ENCODE measurements at regions not wholly inside any gene's neighbourhood (a gene's known extent, or its start where the extent isn't known, plus 50 kb on each side); places are given as distances from the start of the nearest gene placed in this dataset.

GRCh38 chr17:79428988-79429387 is 181.9 kb downstream of the RBFOX3 start:
- no peak overlapping the region for H3K27ac Mint-ChIP-seq
- no peaks in the 10 kb centered on the region for H3K36me3 Mint-ChIP-seq (ENCODE audit: insufficient read depth)
- H3K27me3 Mint-ChIP-seq = peaks cover 48 to 76% of the 10 kb centered on the region in 2 donors
- DNase-seq (no peak), ATAC-seq (replicated peaks) (no peak)
- H3K4me3 Mint-ChIP-seq = no peak overlapping the region
- H3K4me1 Mint-ChIP-seq (ENCODE audit: low read depth in 2 of 2) = no peaks in the 10 kb centered on the region
- H3K9me3 Mint-ChIP-seq = no peaks in the 10 kb centered on the region

GRCh38 chr17:79427621-79428539 is 183.0 kb downstream of the RBFOX3 start:
- peaks cover 52 to 76% of the 10 kb centered on the region in 2 donors for H3K27me3 Mint-ChIP-seq
- no peak for ATAC-seq (replicated peaks)
- no peaks in the 10 kb centered on the region for H3K9me3 Mint-ChIP-seq
- DNase-seq = no peak
- no peaks in the 10 kb centered on the region for H3K4me1 Mint-ChIP-seq (ENCODE audit: low read depth in 2 of 2)
- no peaks in the 10 kb centered on the region for H3K36me3 Mint-ChIP-seq (ENCODE audit: insufficient read depth)
- H3K27ac Mint-ChIP-seq = no peak overlapping the region
- H3K4me3 Mint-ChIP-seq = no peak overlapping the region

GRCh38 chr17:79425686-79426085 is 185.2 kb downstream of the RBFOX3 start:
- ATAC-seq (replicated peaks) (no peak), DNase-seq (no peak)
- Mint-ChIP-seq H3K27ac (no peak overlapping the region), H3K4me3 (no peak overlapping the region), H3K36me3 (ENCODE audit: insufficient read depth) (no peaks in the 10 kb centered on the region), H3K9me3 (no peaks in the 10 kb centered on the region), H3K4me1 (ENCODE audit: low read depth in 2 of 2) (no peaks in the 10 kb centered on the region), H3K27me3 (peaks cover 52 to 74% of the 10 kb centered on the region in 2 donors)

GRCh38 chr17:79424471-79425185 is 186.2 kb downstream of the RBFOX3 start:
- Mint-ChIP-seq H3K27ac (no peak overlapping the region), H3K9me3 (no peaks in the 10 kb centered on the region), H3K27me3 (peaks cover 52 to 76% of the 10 kb centered on the region in 2 donors), H3K36me3 (ENCODE audit: insufficient read depth) (no peaks in the 10 kb centered on the region), H3K4me3 (no peak overlapping the region), H3K4me1 (ENCODE audit: low read depth in 2 of 2) (no peaks in the 10 kb centered on the region)
- ATAC-seq (replicated peaks) (no peak), DNase-seq (no peak)

- H3K27ac Mint-ChIP-seq = no peak overlapping the region
- no peak overlapping the region for H3K4me3 Mint-ChIP-seq
- no peaks in the 10 kb centered on the region for H3K9me3 Mint-ChIP-seq
- no peak for ATAC-seq (replicated peaks)
- H3K4me1 Mint-ChIP-seq (ENCODE audit: low read depth in 2 of 2) = no peaks in the 10 kb centered on the region
- no peak for DNase-seq
- H3K36me3 Mint-ChIP-seq (ENCODE audit: insufficient read depth) = no peaks in the 10 kb centered on the region
- H3K27me3 Mint-ChIP-seq = peaks cover 46 to 76% of the 10 kb centered on the region in 2 donors
These were observed 186.9 kb downstream of the RBFOX3 start for GRCh38 chr17:79423811-79424465.

GRCh38 chr17:79422236-79422635 is 188.6 kb downstream of the RBFOX3 start:
- DNase-seq = no peak
- no peaks in the 10 kb centered on the region for H3K4me1 Mint-ChIP-seq (ENCODE audit: low read depth in 2 of 2)
- no peak overlapping the region for H3K4me3 Mint-ChIP-seq
- H3K27ac Mint-ChIP-seq = no peak overlapping the region
- no peaks in the 10 kb centered on the region for H3K9me3 Mint-ChIP-seq
- H3K27me3 Mint-ChIP-seq = peaks cover 40 to 75% of the 10 kb centered on the region in 2 donors
- H3K36me3 Mint-ChIP-seq (ENCODE audit: insufficient read depth) = no peaks in the 10 kb centered on the region
- no peak for ATAC-seq (replicated peaks)

- H3K36me3 Mint-ChIP-seq (ENCODE audit: insufficient read depth) = no peaks in the 10 kb centered on the region
- H3K4me1 Mint-ChIP-seq (ENCODE audit: low read depth in 2 of 2) = no peaks in the 10 kb centered on the region
- ATAC-seq (replicated peaks) (no peak), DNase-seq (no peak)
- no peak overlapping the region for H3K4me3 Mint-ChIP-seq
- H3K27me3 Mint-ChIP-seq = peaks cover 38 to 71% of the 10 kb centered on the region in 2 donors
- no peak overlapping the region for H3K27ac Mint-ChIP-seq
- no peaks in the 10 kb centered on the region for H3K9me3 Mint-ChIP-seq
These were observed 190.3 kb downstream of the RBFOX3 start for GRCh38 chr17:79420318-79421243.

- Mint-ChIP-seq H3K4me3 (no peak overlapping the region), H3K4me1 (ENCODE audit: low read depth in 2 of 2) (no peaks in the 10 kb centered on the region), H3K36me3 (ENCODE audit: insufficient read depth) (no peaks in the 10 kb centered on the region), H3K27ac (no peak overlapping the region), H3K27me3 (peaks cover 8 to 43% of the 10 kb centered on the region in 2 donors), H3K9me3 (no peaks in the 10 kb centered on the region)
- ATAC-seq (replicated peaks) (no peak), DNase-seq (no peak)
These were observed 193.3 kb downstream of the RBFOX3 start for GRCh38 chr17:79417476-79417988.

- DNase-seq = no peak
- Mint-ChIP-seq H3K4me3 (no peak overlapping the region), H3K27ac (no peak overlapping the region), H3K36me3 (ENCODE audit: insufficient read depth) (no peaks in the 10 kb centered on the region), H3K27me3 (peaks cover 8 to 40% of the 10 kb centered on the region in 2 donors), H3K4me1 (ENCODE audit: low read depth in 2 of 2) (no peaks in the 10 kb centered on the region), H3K9me3 (no peaks in the 10 kb centered on the region)
- ATAC-seq (replicated peaks) = no peak
These were observed 194.9 kb downstream of the RBFOX3 start for GRCh38 chr17:79415909-79416308.

- DNase-seq (no peak), ATAC-seq (replicated peaks) (no peak)
- no peak overlapping the region for H3K27ac Mint-ChIP-seq
- peaks cover 8 to 40% of the 10 kb centered on the region in 2 donors for H3K27me3 Mint-ChIP-seq
- no peak overlapping the region for H3K4me3 Mint-ChIP-seq
- no peaks in the 10 kb centered on the region for H3K36me3 Mint-ChIP-seq (ENCODE audit: insufficient read depth)
- no peaks in the 10 kb centered on the region for H3K4me1 Mint-ChIP-seq (ENCODE audit: low read depth in 2 of 2)
- no peaks in the 10 kb centered on the region for H3K9me3 Mint-ChIP-seq
These were observed 195.5 kb downstream of the RBFOX3 start for GRCh38 chr17:79415365-79415764.

- Mint-ChIP-seq H3K9me3 (no peaks in the 10 kb centered on the region), H3K4me3 (no peak overlapping the region)
- no peak for DNase-seq
These were observed 196.0 kb downstream of the RBFOX3 start for GRCh38 chr17:79414793-79415211.

GRCh38 chr17:79414063-79414792 is 196.6 kb downstream of the RBFOX3 start:
- no peak overlapping the region for H3K4me3 Mint-ChIP-seq
- H3K4me1 Mint-ChIP-seq (ENCODE audit: low read depth in 2 of 2) = no peaks in the 10 kb centered on the region
- no peaks in the 10 kb centered on the region for H3K36me3 Mint-ChIP-seq (ENCODE audit: insufficient read depth)
- H3K27ac Mint-ChIP-seq = no peak overlapping the region
- no peak for ATAC-seq (replicated peaks)
- H3K27me3 Mint-ChIP-seq = peaks cover 8 to 34% of the 10 kb centered on the region in 2 donors
- no peaks in the 10 kb centered on the region for H3K9me3 Mint-ChIP-seq
- DNase-seq = no peak

More at GRCh38 chr17:79414793-79415211, 196.0 kb downstream of the RBFOX3 start:
- no peaks in the 10 kb centered on the region for H3K36me3 Mint-ChIP-seq (ENCODE audit: insufficient read depth)
- H3K27me3 Mint-ChIP-seq = peaks cover 8 to 39% of the 10 kb centered on the region in 2 donors
- H3K27ac Mint-ChIP-seq = no peak overlapping the region
- ATAC-seq (replicated peaks) = no peak
- H3K4me1 Mint-ChIP-seq (ENCODE audit: low read depth in 2 of 2) = no peaks in the 10 kb centered on the region
